Aorta (tissue), 5 donors: ENCODE measurements at regions not wholly inside any gene's neighbourhood (a gene's known extent, or its start where the extent isn't known, plus 50 kb on each side); places are given as distances from the start of the nearest gene placed in this dataset.
"Not testable (repeated sequence)": the region's sequence is repeated elsewhere in the genome, so short reads cannot be mapped to it uniquely, and the experiment has no call there.

Source experiments
- ATAC-seq: fragments of 200-7000 bp; cut with Tn5 transposase; one replicate; pipeline ENCODE4 v1.9.1; 2022; ENCODE audit warnings: moderate library complexity; ENCODE audit not compliant: low FRiP score
- DNase-seq, 2 donors: peaks; one replicate each; pipeline ENCODE4 v3.0.0-alpha.2; 2020
- H3K27ac ChIP-seq, 2 donors: one replicate each; pipeline ENCODE4 v1.5.1; 2013; ENCODE audit warnings: low read length in 2 of 2, mild to moderate bottlenecking in 2 of 2, moderate library complexity in 2 of 2, control low read depth in 1 of 2, inconsistent platforms in 1 of 2, low read depth in 1 of 2
- H3K27me3 ChIP-seq, 2 donors: one replicate each; pipeline ENCODE4 v1.6.1; 2013; ENCODE audit warnings: control low read depth in 1 of 2, low read length in 1 of 2, mild to moderate bottlenecking in 1 of 2, moderate library complexity in 1 of 2; ENCODE audit not compliant: insufficient read depth in 2 of 2, control insufficient read depth in 1 of 2
- H3K36me3 ChIP-seq, 2 donors: one replicate each; pipeline ENCODE4 v1.6.1; 2013; ENCODE audit warnings: control low read depth in 1 of 2, low read length in 1 of 2, mild to moderate bottlenecking in 1 of 2; ENCODE audit not compliant: insufficient read depth in 2 of 2, control insufficient read depth in 1 of 2
- H3K4me1 ChIP-seq, 2 donors: one replicate each; pipeline ENCODE4 v1.6.1; 2013; ENCODE audit warnings: low read length in 2 of 2, control low read depth in 1 of 2, mild to moderate bottlenecking in 1 of 2, moderate library complexity in 1 of 2; ENCODE audit not compliant: insufficient read depth in 2 of 2, control insufficient read depth in 1 of 2
- H3K4me3 ChIP-seq, 2 donors: one replicate each; pipeline ENCODE4 v1.5.1; 2013; ENCODE audit warnings: low read length in 2 of 2, control low read depth in 1 of 2, mild to moderate bottlenecking in 1 of 2
- H3K9me3 ChIP-seq: one replicate; pipeline ENCODE4 v1.6.1; 2013; ENCODE audit warnings: mild to moderate bottlenecking, low read length; ENCODE audit not compliant: control insufficient read depth
- WGBS, 2 donors: extraction: QIAGEN DNeasy Blood & Tissue Kit; methylation state at CpG; one replicate each; pipeline ENCODE4 v1.1.7; 2013; 5-methylcytosine and 5-hydroxymethylcytosine counted together
- intact Hi-C, 2 donors: fragments of 100-400 bp; cut with DNase I; formaldehyde crosslinking; loops; one replicate each; pipeline versions ENCODE4 v1.14.2 to v1.15.0; 2022
- donor health status: healthy with polysubstance abuse.
- donor health status: Bipolar disorder and iron deficiency.
- donor health status: DM: no; HTN: no; CAD: no.
- donor health status: DM: no; HTN: no; CAD: no.
- donor health status: DM: yes; HTN: yes; CAD: no.

- ATAC-seq (no peak), DNase-seq (no peak)
- no peaks in the 10 kb centered on the region for H3K4me1 ChIP-seq
- no peak overlapping the region for H3K4me3 ChIP-seq
- intact Hi-C loops, result no loop called here
- WGBS, 2 donors, result 44 to 52% methylated on average over 15 of the region's 15 CpGs
- no peak overlapping the region for H3K27ac ChIP-seq
- H3K9me3 ChIP-seq, result no peaks in the 10 kb centered on the region
- no peaks in the 10 kb centered on the region for H3K36me3 ChIP-seq
- no peaks in the 10 kb centered on the region for H3K27me3 ChIP-seq
These were observed 53.0 kb upstream of the TNKS2 start for GRCh38 chr10:91745090-91745831.

- no peak for DNase-seq
- H3K36me3 ChIP-seq, result no peaks in the 10 kb centered on the region
- no peaks in the 10 kb centered on the region for H3K4me1 ChIP-seq
- intact Hi-C loops, result no loop called here
- no peak overlapping the region for H3K4me3 ChIP-seq
- H3K9me3 ChIP-seq, result no peaks in the 10 kb centered on the region
- peaks cover 0 to 1% of the 10 kb centered on the region in 2 donors for H3K27me3 ChIP-seq
- no peak for ATAC-seq
- WGBS, 2 donors, result 85 to 90% methylated on average over 1 of the region's 1 CpG
- no peak overlapping the region for H3K27ac ChIP-seq
These were observed 54.8 kb upstream of the TNKS2 start for GRCh38 chr10:91743465-91743864.

- 0 to 5% methylated on average over 1 of the region's 1 CpG for WGBS, 2 donors
- no peaks in the 10 kb centered on the region for H3K9me3 ChIP-seq
- H3K36me3 ChIP-seq, result no peaks in the 10 kb centered on the region
- no peak overlapping the region for H3K4me3 ChIP-seq
- no peaks in the 10 kb centered on the region for H3K4me1 ChIP-seq
- ATAC-seq, result no peak
- no peak for DNase-seq
- peaks cover 0 to 2% of the 10 kb centered on the region in 2 donors for H3K27me3 ChIP-seq
- no peak overlapping the region for H3K27ac ChIP-seq
- intact Hi-C loops, result no loop called here
These were observed 56.0 kb upstream of the TNKS2 start for GRCh38 chr10:91742229-91742628.

GRCh38 chr10:91741356-91741755 lies 56.9 kb upstream of the TNKS2 start:
- Histone ChIP-seq H3K9me3 (no peaks in the 10 kb centered on the region), H3K27ac (no peak overlapping the region), H3K36me3 (no peaks in the 10 kb centered on the region), H3K4me3 (no peak overlapping the region), H3K27me3 (peaks cover 0 to 2% of the 10 kb centered on the region in 2 donors), H3K4me1 (no peaks in the 10 kb centered on the region)
- intact Hi-C loops, result no loop called here
- DNase-seq (no peak), ATAC-seq (no peak)
- WGBS, 2 donors, result 3% methylated on average over 1 of the region's 1 CpG

- ATAC-seq (no peak), DNase-seq (peak in 1 of 2 donors; percentile 68)
- intact Hi-C loops, result no loop called here
- Histone ChIP-seq H3K4me1 (no peaks in the 10 kb centered on the region), H3K36me3 (no peaks in the 10 kb centered on the region), H3K9me3 (no peaks in the 10 kb centered on the region), H3K4me3 (no peak overlapping the region), H3K27me3 (peaks cover 0 to 2% of the 10 kb centered on the region in 2 donors), H3K27ac (no peak overlapping the region)
- WGBS, 2 donors, result 98% methylated on average over 6 of the region's 6 CpGs
These were observed 57.8 kb upstream of the TNKS2 start for GRCh38 chr10:91740353-91740924.

- DNase-seq, H3K36me3 ChIP-seq, H3K9me3 ChIP-seq, H3K4me1 ChIP-seq, H3K27ac ChIP-seq, intact Hi-C loops, H3K27me3 ChIP-seq, H3K4me3 ChIP-seq, ATAC-seq: not testable (repeated sequence)
- 76 to 89% methylated on average over 3 of the region's 3 CpGs for WGBS, 2 donors
These were observed 66.0 kb upstream of the TNKS2 start for GRCh38 chr10:91732265-91732664.

GRCh38 chr10:91729339-91729738 lies 68.9 kb upstream of the TNKS2 start:
- H3K36me3 ChIP-seq, intact Hi-C loops, H3K27me3 ChIP-seq, ATAC-seq, DNase-seq, H3K4me3 ChIP-seq, H3K27ac ChIP-seq, H3K4me1 ChIP-seq, H3K9me3 ChIP-seq: not testable (repeated sequence)

- H3K9me3 ChIP-seq, result no peaks in the 10 kb centered on the region
- no peak for ATAC-seq
- H3K27ac ChIP-seq, result no peak overlapping the region
- DNase-seq, result no peak
- H3K36me3 ChIP-seq, result no peaks in the 10 kb centered on the region
- intact Hi-C loops, result no loop called here
- 91 to 95% methylated on average over 2 of the region's 2 CpGs for WGBS, 2 donors
- H3K27me3 ChIP-seq, result no peaks in the 10 kb centered on the region
- H3K4me3 ChIP-seq, result no peak overlapping the region
- H3K4me1 ChIP-seq, result no peaks in the 10 kb centered on the region
These were observed 71.9 kb upstream of the TNKS2 start for GRCh38 chr10:91726355-91726754.

- no peak for ATAC-seq
- no peak for DNase-seq
- Histone ChIP-seq H3K9me3 (no peaks in the 10 kb centered on the region), H3K36me3 (no peaks in the 10 kb centered on the region), H3K4me3 (no peak overlapping the region), H3K27ac (no peak overlapping the region), H3K4me1 (no peaks in the 10 kb centered on the region), H3K27me3 (no peaks in the 10 kb centered on the region)
- intact Hi-C loops, result no loop called here
- 90 to 97% methylated on average over 3 of the region's 3 CpGs for WGBS, 2 donors
These were observed 73.3 kb upstream of the TNKS2 start for GRCh38 chr10:91724933-91725332.
